HG03521 (cell line): ENCODE measurements at regions not wholly inside any gene's neighbourhood (a gene's known extent, or its start where the extent isn't known, plus 50 kb on each side); places are given as distances from the start of the nearest gene placed in this dataset.
"Not testable (repeated sequence)": the region's sequence is repeated elsewhere in the genome, so short reads cannot be mapped to it uniquely, and the experiment has no call there.

Experiments used
- ATAC-seq: cut with Tn5 transposase; IDR thresholded peaks from one replicate; pipeline ENCODE4 v1.9.1; 2021; ENCODE audit warnings: mild to moderate bottlenecking, moderate library complexity; ENCODE audit not compliant: unreplicated experiment

DNA sequence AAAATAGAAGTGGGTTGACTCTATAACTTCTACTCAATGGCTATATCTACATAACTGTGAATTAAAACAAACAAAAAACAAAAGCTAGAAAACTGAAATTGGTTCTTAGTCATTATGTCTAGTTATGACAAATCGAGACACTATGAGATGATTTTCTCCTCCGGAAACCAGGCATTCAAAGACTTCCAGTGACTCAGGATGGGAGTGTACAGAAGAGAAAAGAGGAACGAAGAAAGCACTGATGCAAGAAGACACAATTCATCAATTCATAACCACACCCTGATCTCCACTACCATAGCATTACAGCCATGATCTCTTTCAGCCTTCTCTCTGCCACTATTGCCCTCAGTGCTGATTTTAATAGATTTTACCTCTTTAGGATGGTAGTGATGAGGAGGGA, 253.6 kb downstream of the CBLL2 start:
- peak; percentile 98 for ATAC-seq

DNA sequence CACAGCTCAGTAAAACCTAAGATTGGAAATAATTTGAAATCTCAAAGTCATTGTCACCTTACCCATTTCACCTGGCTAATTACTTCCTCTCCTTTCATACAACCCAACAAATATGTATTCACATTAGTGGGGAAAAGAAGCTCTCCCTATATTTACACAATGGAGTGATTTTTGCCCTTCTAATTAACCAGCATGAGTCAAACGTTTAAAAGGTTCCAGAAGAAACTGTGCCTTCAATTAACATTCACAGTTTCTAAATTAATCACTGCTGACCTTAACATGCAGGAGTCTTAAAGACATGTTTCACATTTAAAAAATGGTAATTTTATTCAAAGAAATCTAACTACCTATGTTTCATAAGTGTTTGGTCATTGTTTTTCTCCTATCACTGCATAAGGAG, 254.6 kb downstream of the CBLL2 start:
- no peak for ATAC-seq

DNA sequence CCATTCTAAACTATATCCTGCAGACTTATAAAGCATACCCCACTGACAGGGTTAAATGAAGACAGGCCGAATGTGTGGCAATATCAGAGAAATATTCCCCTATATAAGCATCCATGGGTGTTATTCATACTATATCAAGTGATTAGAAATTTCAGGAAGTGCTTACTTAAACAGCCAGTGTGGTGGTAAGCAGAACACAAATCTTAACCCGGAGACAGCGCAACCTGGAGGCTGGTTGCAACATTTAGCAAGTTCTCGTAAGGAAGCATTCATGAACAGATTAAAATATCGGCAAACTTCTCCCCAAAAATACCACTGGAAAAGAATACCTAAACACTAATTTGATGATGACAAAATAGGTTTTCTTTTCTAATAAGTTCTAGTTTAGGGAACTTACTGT, 261.2 kb downstream of the CBLL2 start:
- no peak for ATAC-seq

DNA sequence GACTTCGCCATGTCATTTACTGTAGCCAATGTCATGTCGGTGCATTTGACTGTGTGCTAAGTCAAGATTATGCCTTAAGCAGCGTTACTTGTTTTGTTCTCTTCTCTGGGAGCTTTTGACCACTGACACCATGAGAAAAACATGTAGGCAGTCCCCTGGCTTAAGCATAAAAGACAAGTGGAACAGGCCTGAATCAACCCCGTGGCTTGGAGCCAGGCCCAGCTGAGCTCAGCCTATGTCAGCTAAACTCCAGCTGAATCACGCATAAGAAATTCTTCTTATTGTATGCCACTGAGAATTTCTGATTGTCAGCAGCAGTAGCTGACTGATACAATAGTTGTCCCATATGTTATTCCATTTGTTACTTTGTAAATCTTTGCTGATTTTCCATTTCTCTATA, 261.9 kb downstream of the CBLL2 start:
- ATAC-seq, result no peak

DNA sequence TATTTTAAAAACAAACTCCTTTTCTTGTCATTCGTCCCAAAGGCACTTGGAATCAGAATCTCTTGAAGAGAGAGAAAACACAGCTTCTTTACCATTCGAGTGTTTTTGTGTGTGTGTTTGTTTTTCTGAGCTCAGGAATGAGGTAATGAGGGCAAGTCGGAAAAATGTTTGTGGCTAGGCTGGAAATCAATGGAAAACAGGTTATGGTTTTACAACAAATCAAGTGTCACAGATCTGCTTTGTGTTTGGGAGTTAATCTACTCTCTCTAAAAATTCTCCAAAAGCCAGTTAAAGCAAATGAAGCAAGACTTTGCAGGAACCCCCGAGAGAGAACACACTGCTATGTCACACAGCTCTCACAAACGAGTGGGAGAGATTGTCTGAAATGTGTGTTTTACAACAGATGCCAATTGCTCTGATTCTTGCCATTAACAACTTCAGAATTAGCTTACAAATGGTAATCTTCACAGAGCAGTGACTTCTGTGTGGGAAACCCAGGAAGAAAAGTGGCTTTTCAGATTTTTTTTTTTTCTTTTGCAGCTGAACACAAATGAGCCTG, 264.1 kb downstream of the CBLL2 start:
- no peak for ATAC-seq

DNA sequence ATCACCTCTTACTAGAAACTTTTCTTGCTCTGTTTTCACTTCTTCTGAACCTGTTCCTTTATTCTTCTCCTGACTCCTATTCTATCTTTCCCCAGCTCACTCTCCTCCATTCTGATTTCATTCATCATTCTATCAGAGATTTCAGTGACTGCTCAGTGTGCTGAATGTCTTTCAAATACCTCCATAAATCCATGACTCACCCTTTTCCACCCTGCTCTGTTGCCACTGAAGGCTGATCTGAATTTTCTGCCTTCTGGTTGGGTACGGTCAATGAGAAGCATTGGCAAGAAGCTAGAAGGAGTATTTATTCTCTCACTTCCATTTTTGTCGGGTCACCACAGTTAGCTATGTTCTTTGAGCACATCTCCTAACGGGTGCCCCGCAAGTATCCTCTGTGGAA, 265.9 kb downstream of the CBLL2 start:
- ATAC-seq, result no peak

DNA sequence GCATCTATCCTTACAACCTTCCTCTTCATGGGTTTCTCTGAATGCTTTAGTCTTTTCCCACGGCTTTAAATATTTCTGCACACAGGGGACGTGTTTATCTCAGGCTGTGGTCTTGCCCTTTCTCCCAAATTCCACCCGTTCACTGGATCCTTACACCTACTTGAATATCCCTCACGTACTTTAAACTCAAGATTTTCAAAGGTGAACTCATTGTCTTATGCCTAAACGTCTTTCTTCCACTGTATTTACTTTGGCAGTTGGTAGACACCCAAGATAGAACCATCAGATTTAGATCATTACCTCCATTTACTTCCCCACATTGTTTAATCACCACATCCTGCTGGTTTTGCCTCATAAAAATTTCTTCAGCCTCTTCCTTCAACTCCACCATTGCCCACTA, 269.2 kb downstream of the CBLL2 start:
- no peak for ATAC-seq

DNA sequence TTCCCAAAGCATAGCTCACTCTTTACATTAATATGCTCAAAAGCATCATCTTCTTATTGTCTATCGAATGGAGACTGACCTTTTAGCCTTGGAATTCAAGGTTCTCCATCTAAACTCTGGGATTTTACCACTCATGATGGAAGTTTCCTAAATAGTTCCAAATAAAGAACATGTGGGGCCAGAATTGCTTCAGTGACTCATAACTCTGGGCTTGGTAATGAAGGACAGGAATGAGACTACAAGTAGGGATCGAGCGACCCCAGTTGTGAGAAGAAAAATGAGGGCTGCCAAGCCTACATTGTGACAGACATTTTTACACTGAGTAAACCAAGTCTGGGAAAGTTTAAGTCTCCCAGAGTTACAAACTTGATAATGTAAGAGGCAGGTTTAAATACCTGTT, 269.9 kb downstream of the CBLL2 start:
- ATAC-seq, result no peak

DNA sequence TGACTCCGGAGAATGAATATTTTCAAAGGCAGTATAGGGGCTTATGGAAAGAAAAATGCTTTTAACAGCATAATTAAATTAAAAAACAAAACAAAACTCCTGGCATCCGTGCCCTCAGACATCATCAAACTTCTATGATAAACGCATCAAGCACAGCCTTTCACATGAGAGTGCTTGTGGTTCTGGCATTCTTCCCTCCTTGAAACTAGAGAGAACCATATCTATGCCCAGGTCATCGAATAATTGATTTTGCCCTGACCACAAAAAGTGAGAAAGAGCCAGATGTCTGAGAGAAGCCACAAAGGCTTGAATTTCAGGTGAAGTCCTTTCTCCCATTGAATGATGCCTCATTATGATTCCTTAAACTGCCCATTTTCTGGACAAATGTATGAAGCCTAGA, 286.8 kb downstream of the CBLL2 start:
- ATAC-seq, result no peak

DNA sequence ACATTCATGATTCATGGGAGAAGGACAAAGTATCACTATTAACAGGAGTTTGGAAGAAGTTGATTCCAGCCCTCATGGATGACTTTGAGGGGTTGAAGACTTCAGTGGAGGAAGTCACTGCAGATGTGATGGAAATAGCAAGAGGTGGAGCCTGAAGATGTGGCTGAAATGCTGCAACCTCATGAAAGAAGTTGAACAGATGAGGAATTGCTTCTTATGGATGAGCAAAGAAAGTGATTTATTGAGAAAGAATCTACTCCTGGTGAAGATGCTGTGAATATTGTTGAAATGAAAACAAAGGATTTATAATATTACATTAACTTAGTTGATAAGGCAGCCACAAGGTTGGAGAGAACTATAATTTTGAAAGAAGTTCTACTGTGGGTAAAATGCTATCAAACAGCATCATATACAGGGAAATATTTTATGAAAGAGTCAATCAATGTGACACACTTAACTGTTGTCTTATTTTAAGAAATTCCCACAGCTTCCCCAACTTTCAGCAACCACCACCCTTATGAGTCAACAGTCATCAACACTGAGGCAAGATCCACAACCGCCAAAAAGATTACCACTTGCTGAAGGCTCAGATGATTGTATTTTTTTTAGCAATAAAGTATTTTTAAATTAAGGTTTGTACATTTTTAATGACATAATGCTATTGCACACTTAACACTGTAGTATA, 302.6 kb downstream of the CBLL2 start:
- ATAC-seq, result no peak

DNA sequence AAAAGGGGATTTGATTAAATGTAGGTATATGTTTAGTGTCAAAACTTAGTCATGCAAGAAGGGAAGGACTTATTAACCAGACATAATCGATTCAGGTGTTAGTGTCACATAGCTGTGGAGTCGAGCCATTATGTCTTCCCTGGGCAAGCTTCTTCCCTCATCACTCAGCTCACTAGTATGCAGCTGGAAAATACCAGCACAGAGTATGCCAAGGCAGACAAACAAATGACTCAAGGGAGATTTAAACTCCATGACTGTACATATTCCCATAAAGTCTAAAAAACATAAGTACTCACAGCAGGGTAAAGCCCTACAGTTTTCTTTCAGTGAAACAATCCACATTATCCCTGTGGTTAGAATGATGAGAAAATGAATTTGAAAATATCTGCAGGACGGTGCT, 304.5 kb downstream of the CBLL2 start:
- ATAC-seq, result no peak

DNA sequence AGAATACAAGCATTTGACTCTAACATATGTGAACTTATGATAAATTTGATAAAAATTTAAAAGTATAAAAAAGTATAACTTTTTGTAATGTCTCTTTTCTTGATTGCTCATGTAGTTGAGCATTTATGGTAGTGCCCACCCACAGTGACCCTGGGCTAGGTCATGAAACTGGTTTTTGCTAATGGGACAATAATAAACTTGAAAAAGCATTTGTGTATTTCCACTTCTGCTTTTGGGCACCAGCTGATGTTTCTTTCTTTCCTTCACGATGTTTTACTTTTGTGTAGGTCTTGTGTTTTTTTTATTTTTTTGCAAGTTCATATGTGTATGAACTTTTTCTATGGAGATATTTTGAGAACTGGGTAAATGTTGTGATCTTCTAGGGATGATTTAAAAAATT, 313.1 kb downstream of the CBLL2 start:
- ATAC-seq, result peak; percentile 46

DNA sequence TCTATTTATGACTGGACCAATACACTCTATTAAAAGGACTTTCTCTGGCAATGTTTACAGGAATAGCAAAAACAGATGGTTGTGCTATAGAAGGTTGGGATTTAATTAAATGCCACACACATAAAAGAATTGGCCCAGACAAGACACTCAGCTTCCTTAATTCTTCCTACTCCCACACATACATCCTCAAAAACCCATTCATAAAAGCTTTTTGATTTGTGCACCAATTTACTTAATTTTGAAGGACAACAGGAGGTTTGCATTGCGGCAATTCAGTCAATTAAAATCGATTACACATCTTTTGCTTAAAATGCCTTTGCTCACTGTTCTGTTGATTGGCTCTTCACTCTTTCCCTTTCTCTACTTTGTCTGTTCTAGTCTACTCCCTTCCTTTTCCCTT, 317.1 kb downstream of the CBLL2 start:
- no peak for ATAC-seq

DNA sequence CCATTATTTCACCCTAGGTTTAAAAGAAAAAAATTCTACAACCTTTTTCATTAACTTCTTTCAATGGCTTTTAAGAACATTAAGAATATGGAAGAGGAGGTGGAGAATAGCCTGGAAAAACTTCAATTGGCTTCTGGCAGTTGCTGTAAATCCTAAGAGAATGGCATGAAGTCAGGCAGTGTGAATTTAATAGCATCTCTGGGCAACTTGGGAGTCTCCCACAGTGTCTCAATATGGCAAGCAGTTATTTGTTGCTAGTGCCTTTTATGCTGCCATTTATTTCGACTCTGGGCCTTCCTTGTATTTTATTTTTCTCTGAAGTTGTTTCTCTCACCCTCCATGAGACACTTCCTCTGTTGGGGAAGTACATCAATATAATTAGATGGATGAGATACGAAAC, 322.1 kb downstream of the CBLL2 start:
- ATAC-seq, result no peak

DNA sequence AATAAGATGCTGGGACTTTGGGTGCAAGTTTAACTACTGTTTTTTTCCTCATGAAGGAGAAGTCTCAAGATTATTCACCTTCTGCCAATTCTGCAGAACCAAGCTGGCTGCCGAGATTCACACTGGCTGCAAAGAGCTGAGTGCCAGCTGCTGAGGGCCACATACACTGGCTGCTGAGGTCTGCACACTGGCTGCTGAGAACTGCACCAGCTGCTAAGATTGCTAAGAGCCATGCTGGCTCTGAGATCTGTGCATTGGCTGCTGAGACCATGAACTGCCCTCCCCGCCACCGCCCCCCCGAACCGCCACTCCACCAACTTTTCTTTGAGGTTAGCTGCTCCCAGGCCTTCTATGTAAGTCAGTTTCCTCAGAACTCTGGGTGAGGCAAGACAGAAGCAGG, 330.3 kb downstream of the CBLL2 start:
- no peak for ATAC-seq

DNA sequence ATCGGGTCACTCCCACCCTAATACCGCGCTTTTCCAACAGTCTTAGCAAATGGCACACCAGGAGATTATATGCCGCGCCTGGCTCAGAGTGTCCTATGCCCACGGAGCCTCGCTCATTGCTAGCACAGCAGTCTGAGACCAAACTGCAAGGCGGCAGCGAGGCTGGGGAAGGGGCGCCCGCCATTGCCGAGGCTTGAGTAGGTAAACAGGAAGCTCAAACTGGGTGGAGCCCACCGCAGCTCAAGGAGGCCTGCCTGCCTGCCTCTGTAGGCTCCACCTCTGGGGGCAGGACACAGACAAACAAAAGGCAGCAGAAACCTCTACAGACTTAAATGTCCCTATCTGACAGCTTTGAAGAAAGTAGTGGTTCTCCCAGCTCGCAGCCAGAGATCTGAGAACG, 336.7 kb downstream of the CBLL2 start:
- ATAC-seq, result not testable (repeated sequence)

DNA sequence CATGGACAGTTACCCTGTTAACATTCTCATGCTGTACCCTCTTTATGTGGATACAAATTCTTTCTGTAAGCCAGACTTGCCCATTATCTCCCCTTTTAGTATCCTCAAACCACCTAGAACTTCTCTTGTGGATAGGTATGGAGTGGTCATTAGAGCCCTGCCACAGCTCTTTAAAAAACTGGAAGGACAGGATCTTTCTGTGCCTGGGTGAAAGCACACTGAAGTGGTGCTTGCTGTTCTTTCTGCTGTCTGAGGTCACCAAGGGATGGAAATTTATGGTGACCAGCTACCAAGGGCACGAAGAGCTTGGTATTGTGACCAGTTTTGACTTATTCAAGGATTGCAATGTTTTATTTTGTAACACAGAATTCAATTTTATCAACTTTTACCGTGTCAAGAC, 344.2 kb downstream of the CBLL2 start:
- ATAC-seq, result no peak

DNA sequence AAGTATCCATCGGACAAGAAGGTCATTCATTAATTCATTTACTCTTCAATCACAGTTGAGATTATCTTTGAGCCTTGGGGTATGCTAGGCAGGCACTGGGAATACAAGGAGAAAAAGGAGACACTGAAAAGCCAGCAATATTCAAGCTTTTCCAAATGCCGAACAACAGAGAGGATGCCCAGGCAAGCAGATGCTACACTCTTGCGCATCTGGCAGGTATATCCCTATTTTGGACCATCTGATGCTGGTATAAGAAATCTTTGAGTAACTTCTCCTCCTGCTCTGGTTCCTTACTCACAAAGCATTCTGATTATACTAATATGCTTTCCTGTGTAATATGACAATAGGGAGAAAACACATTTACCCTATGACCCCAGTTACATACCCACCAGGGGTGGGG, 354.9 kb downstream of the CBLL2 start:
- no peak for ATAC-seq

DNA sequence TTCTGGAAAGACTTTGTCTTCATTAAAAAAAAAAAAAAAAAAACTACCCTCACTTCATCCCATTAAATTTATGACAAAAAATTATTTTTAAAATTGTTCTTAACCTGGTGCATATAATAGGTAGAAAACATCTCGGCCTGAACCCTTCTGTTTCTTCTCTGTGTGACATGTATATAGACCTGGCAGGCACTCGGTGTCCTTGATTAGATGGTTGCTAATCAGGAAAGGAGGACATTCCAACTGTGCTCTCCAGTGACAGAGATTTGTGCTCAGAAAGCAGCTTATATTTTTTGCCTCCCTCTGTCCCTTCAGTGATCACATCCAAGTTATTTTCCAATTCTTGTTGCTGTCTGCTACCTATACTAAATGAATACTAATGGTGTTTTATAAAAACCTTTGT, 355.6 kb downstream of the CBLL2 start:
- ATAC-seq, result no peak

DNA sequence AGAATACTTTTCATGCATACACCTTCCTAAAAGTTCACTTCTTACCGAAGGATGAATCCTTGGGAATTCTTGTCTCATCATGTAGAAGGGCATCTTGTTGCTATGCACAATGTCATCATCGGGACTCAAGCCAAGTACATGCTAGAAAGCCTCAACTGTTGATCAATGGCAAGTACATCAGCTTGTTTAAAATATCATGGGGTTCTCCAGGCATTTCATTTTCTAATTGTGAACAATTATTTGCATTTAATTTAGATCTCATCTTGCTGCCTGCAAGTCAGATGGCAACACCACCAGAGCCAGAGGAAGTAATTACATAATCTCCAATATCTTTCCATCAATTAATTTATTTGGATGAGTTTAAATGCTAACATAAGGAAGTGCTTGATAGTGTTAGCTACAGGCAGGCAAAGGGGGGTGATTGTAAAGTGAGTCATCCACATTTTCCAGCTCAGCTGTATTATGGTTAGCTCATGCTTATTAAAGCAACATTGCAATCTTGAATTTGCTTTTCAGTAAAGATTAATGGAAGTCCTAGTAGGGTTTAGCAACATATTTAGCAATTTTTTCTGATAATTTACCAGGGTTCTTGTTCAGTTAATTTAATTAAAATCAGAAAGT, 356.5 kb downstream of the CBLL2 start:
- ATAC-seq, result no peak

DNA sequence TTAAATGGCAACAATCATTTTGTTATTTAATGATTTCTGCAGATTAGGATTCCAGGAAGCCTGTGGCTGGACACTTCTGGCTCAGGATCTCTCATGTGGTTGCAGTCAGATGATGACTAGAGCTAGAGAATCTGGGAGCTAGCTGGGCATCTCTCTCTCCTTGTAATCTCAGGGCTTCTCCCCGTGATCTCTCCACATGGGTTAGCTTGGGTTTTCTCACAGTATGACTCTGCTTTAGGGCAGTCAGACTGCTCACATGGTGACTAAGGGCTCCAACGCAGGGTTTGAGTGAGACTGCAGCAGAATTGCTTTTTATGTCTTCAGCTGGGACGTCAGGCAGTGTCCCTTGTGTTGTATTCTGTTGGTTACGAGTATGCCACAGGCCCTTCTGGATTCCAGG, 361.4 kb downstream of the CBLL2 start:
- ATAC-seq, result no peak

DNA sequence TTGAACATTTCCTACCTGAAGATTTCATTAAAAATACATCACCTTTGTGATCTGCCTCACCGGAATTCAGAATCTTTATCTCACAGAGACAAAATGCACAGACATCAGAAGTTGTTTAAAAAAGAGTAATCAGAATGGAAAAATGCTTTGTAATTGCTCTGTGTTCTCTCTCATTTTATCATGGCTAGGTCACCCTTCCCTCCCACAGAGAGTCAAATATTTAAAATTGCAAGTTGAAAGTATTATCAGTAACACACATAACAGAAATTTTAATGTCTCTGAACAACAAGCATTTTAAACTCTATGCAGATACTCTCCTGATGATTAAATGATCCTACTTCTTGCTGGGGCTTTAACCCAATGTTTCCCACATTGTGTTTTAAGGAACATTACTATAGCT, 362.0 kb downstream of the CBLL2 start:
- no peak for ATAC-seq

DNA sequence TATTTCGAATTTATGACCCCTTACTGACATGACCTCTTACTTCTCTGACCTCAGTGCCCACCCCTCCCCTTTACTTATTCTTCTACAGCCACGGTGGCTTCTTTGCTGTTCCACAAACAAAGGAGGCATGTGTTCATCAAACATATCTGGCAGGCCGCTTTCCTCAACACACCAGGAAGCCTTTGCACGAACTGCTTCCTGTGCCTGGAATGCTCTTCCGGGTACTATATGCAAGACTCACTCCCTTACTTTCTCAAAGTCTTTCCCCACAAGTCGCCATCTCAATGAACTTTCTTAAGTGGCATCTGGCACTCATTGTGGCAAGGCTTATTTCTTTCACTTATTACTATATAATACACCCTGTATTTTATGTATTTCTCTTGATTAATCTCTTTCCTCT, 351.5 kb upstream of the DDX53 start:
- no peak for ATAC-seq
